Smooth muscle cell (in vitro differentiated cells): ENCODE measurements at regions not wholly inside any gene's neighbourhood (a gene's known extent, or its start where the extent isn't known, plus 50 kb on each side); places are given as distances from the start of the nearest gene placed in this dataset.

Source experiments
- DNase-seq: peaks from one replicate; lab custom pipeline; 2025; ENCODE audit not compliant: unreplicated experiment; lab: John Stamatoyannopoulos, UW
- H2AFZ ChIP-seq: fragments of 200-600 bp; sonication (generic); 2 replicates; pipeline ENCODE4 v1.6.0; 2016; ENCODE audit warnings: antibody characterized with exemption, low read depth, mild to moderate bottlenecking
- H3F3A ChIP-seq: fragments of 200-600 bp; sonication (generic); 2 replicates; pipeline ENCODE4 v1.6.0; 2017; ENCODE audit warnings: antibody characterized with exemption, low read depth
- H3K27ac ChIP-seq: fragments of 200-600 bp; sonication (generic); 2 replicates; pipeline ENCODE4 v1.5.1; 2016; ENCODE audit warnings: low read depth, mild to moderate bottlenecking
- H3K27me3 ChIP-seq: fragments of 200-600 bp; sonication (generic); 2 replicates; pipeline ENCODE4 v1.6.1; 2016; ENCODE audit warnings: low read depth, mild to moderate bottlenecking
- H3K36me3 ChIP-seq: fragments of 200-600 bp; sonication (generic); 2 replicates; pipeline ENCODE4 v1.5.1; 2016; ENCODE audit warnings: low read depth
- H3K4me1 ChIP-seq: fragments of 200-600 bp; sonication (generic); 2 replicates; pipeline ENCODE4 v1.5.1; 2016; ENCODE audit warnings: low read depth
- H3K4me2 ChIP-seq: fragments of 200-600 bp; sonication (generic); 2 replicates; pipeline ENCODE4 v1.6.0; 2016; ENCODE audit warnings: mild to moderate bottlenecking
- H3K4me3 ChIP-seq: fragments of 200-600 bp; sonication (generic); 2 replicates; pipeline ENCODE4 v1.5.1; 2016; ENCODE audit warnings: mild to moderate bottlenecking
- H3K79me2 ChIP-seq: fragments of 200-600 bp; sonication (generic); 2 replicates; pipeline ENCODE4 v1.6.0; 2016; ENCODE audit warnings: low read depth, mild to moderate bottlenecking
- H3K9ac ChIP-seq: fragments of 200-600 bp; sonication (generic); 2 replicates; pipeline ENCODE4 v1.6.0; 2016; ENCODE audit warnings: low read depth
- H3K9me3 ChIP-seq: fragments of 200-600 bp; sonication (generic); replicated peaks from 2 replicates; pipeline ENCODE4 v1.5.1; 2016; ENCODE audit warnings: low read depth
- H4K20me1 ChIP-seq: fragments of 200-600 bp; sonication (generic); 2 replicates; pipeline ENCODE4 v1.6.0; 2016; ENCODE audit warnings: low read depth
- CTCF ChIP-seq: fragments of 200-600 bp; sonication (generic); IDR thresholded peaks from 2 replicates; pipeline ENCODE4 v1.5.1; 2017; ENCODE audit warnings: borderline replicate concordance, mild to moderate bottlenecking, antibody characterized with exemption; ENCODE audit not compliant: insufficient read depth, poor library complexity, severe bottlenecking
- WGBS: methylation state at CpG from one replicate; pipeline ENCODE4 v1.1.7; 2016; ENCODE audit warnings: low lambda C conversion rate; 5-methylcytosine and 5-hydroxymethylcytosine counted together

DNA sequence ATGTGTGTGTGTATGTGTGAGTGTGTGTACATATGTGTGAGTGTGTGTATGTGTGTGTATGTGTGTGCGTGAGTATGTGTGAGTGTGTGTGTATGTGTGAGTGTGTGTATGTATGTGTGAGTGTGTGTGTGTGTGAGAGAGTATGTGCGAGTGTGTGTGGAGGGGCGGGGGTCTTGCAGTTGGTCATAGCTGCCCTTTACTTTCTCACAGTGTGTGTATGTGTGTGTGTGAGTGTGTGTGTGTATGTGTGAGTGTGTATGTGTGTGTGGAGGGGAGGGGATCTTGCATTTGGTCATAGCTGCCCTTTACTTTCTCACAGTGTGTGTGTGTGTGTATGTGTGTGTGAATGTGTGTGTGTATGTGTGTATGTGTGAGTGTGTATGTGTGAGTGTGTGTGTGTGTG lies 74.8 kb upstream of the ENPP6 start:
- 100% methylated on average over 1 of the region's 3 CpGs for WGBS
- Histone ChIP-seq H4K20me1 (no peaks in the 10 kb centered on the region), H3K4me1 (no peaks in the 10 kb centered on the region), H3K27me3 (no peaks in the 10 kb centered on the region), H3K9ac (no peak overlapping the region), H3K27ac (no peak overlapping the region), H3F3A (no peaks in the 10 kb centered on the region), H3K79me2 (no peaks in the 10 kb centered on the region), H3K4me3 (no peak overlapping the region), H3K36me3 (no peaks in the 10 kb centered on the region), H2AFZ (no peak overlapping the region), H3K4me2 (no peak overlapping the region), H3K9me3 (no peaks in the 10 kb centered on the region)
- no peak for TF ChIP-seq CTCF
- no peak for DNase-seq

DNA sequence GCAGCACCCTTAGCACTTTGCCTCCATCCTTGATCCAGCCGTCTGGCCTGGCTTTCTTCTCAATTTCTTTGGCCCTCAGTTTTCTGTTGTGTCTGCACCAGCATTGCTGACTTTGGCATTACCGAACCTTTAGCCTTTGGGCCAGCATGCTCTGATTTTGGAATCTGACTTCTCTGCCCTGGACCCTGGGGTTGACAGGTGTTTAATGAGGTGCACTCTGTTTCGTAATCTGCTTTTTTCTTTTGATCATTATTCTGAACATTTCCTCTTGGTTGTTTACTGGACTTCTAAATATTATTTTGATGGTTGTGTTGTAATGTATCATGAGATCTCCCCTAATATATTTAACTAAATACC lies 71.5 kb upstream of the ENPP6 start:
- Histone ChIP-seq H3K4me3 (no peak overlapping the region), H3K4me2 (no peak overlapping the region), H3K4me1 (no peaks in the 10 kb centered on the region), H2AFZ (no peak overlapping the region), H3K27ac (no peak overlapping the region), H3K9me3 (no peaks in the 10 kb centered on the region), H3K79me2 (no peaks in the 10 kb centered on the region), H4K20me1 (no peaks in the 10 kb centered on the region), H3K9ac (no peak overlapping the region), H3K36me3 (no peaks in the 10 kb centered on the region), H3F3A (no peaks in the 10 kb centered on the region), H3K27me3 (no peaks in the 10 kb centered on the region)
- WGBS = 91% methylated on average over 3 of the region's 3 CpGs
- DNase-seq = no peak
- TF ChIP-seq CTCF = no peak

- H3K4me1 ChIP-seq = no peaks in the 10 kb centered on the region
- TF ChIP-seq CTCF = no peak
- H4K20me1 ChIP-seq = no peaks in the 10 kb centered on the region
- H3F3A ChIP-seq = no peaks in the 10 kb centered on the region
- DNase-seq = no peak
- 87% methylated on average over 14 of the region's 14 CpGs for WGBS
- no peak overlapping the region for H3K4me2 ChIP-seq
- H3K4me3 ChIP-seq = no peak overlapping the region
- no peak overlapping the region for H3K9ac ChIP-seq
- no peaks in the 10 kb centered on the region for H3K36me3 ChIP-seq
- peak overlapping the region; percentile 88 for H2AFZ ChIP-seq
- no peaks in the 10 kb centered on the region for H3K27me3 ChIP-seq
- H3K27ac ChIP-seq = no peak overlapping the region
- no peaks in the 10 kb centered on the region for H3K9me3 ChIP-seq
- H3K79me2 ChIP-seq = no peaks in the 10 kb centered on the region
Measured at GRCh38 chr4:184288451-184289178, 70.9 kb upstream of the ENPP6 start.

GRCh38 chr4:184287697-184288255 lies 70.1 kb upstream of the ENPP6 start:
- H3K4me2 ChIP-seq = peak overlapping the region; percentile 56
- WGBS = 23% methylated on average over 5 of the region's 5 CpGs
- no peak overlapping the region for H3K27ac ChIP-seq

More at GRCh38 chr4:184287697-184288255, 70.1 kb upstream of the ENPP6 start:
- no peaks in the 10 kb centered on the region for H3K9me3 ChIP-seq
- H3K79me2 ChIP-seq = no peaks in the 10 kb centered on the region
- no peaks in the 10 kb centered on the region for H3K4me1 ChIP-seq
- H3K27me3 ChIP-seq = no peaks in the 10 kb centered on the region
- peak overlapping the region; percentile 26 for H3K4me3 ChIP-seq
- peak; percentile 36 for TF ChIP-seq CTCF
- H3K9ac ChIP-seq = no peak overlapping the region
- DNase-seq = no peak
- no peaks in the 10 kb centered on the region for H3K36me3 ChIP-seq
- no peaks in the 10 kb centered on the region for H3F3A ChIP-seq
- H2AFZ ChIP-seq = peak overlapping the region; percentile 88
- no peaks in the 10 kb centered on the region for H4K20me1 ChIP-seq
